HG03175 (cell line): ENCODE measurements at regions not wholly inside any gene's neighbourhood (a gene's known extent, or its start where the extent isn't known, plus 50 kb on each side); places are given as distances from the start of the nearest gene placed in this dataset.

Source experiments
- ATAC-seq: cut with Tn5 transposase; IDR thresholded peaks from one replicate; pipeline ENCODE4 v1.9.1; 2021; ENCODE audit warnings: mild to moderate bottlenecking, moderate library complexity; ENCODE audit not compliant: unreplicated experiment

- no peak for ATAC-seq
Measured at GRCh38 chr12:68447797-68448260, 115.7 kb upstream of the MDM1 start.

GRCh38 chr12:68449196-68449595 is 117.0 kb upstream of the MDM1 start:
- no peak for ATAC-seq

- ATAC-seq, result no peak
Measured at GRCh38 chr12:68450947-68451260, 118.7 kb upstream of the MDM1 start.

- ATAC-seq, result peak; percentile 64
Measured at GRCh38 chr12:68451261-68452077, 119.3 kb upstream of the MDM1 start.

- ATAC-seq, result no peak
Measured at GRCh38 chr12:68452078-68452715, 120.0 kb upstream of the MDM1 start.

GRCh38 chr12:68453278-68453677 is 121.1 kb upstream of the MDM1 start:
- no peak for ATAC-seq

GRCh38 chr12:68453876-68454275 is 121.7 kb upstream of the MDM1 start:
- no peak for ATAC-seq

- ATAC-seq, result no peak
Measured at GRCh38 chr12:68454892-68455291, 122.7 kb upstream of the MDM1 start.

GRCh38 chr12:68455691-68456345 is 123.7 kb upstream of the MDM1 start:
- no peak for ATAC-seq

- no peak for ATAC-seq
Measured at GRCh38 chr12:68458866-68459265, 126.7 kb upstream of the MDM1 start.

GRCh38 chr12:68460236-68460635 is 128.1 kb upstream of the MDM1 start:
- no peak for ATAC-seq

GRCh38 chr12:68461645-68462044 is 129.5 kb upstream of the MDM1 start:
- ATAC-seq, result no peak

- ATAC-seq, result no peak
Measured at GRCh38 chr12:68462803-68463202, 130.6 kb upstream of the MDM1 start.

- ATAC-seq, result no peak
Measured at GRCh38 chr12:68465227-68465626, 133.1 kb upstream of the MDM1 start.

GRCh38 chr12:68467514-68467913 is 135.4 kb upstream of the MDM1 start:
- ATAC-seq, result no peak

- ATAC-seq, result no peak
Measured at GRCh38 chr12:68468036-68468435, 135.9 kb upstream of the MDM1 start.

GRCh38 chr12:68469113-68469512 is 137.0 kb upstream of the MDM1 start:
- no peak for ATAC-seq

GRCh38 chr12:68470664-68471328 is 138.6 kb upstream of the MDM1 start:
- no peak for ATAC-seq

- ATAC-seq, result no peak
Measured at GRCh38 chr12:68474467-68475204, 136.1 kb upstream of the RAP1B start.

- no peak for ATAC-seq
Measured at GRCh38 chr12:68476794-68477193, 133.9 kb upstream of the RAP1B start.

- ATAC-seq, result no peak
Measured at GRCh38 chr12:68477261-68477772, 133.4 kb upstream of the RAP1B start.
